GM12878 (cell line): ENCODE measurements at regions not wholly inside any gene's neighbourhood (a gene's known extent, or its start where the extent isn't known, plus 50 kb on each side); places are given as distances from the start of the nearest gene placed in this dataset.

ENCODE experiments used
- FOS ChIP-seq: IDR thresholded peaks from 3 replicates; pipeline ENCODE4 v1.6.1; 2011; ENCODE audit warnings: borderline replicate concordance; ENCODE audit not compliant: insufficient read length; ENCODE audit errors: extremely low read depth
- ZSCAN29 ChIP-seq: fragments of 450-650 bp; IDR thresholded peaks from 2 replicates; pipeline ENCODE4 v1.6.1; 2017; ENCODE audit warnings: mild to moderate bottlenecking, moderate library complexity
- TF ChIP-seq, protein P1 (sequence below): fragments of 450-650 bp; IDR thresholded peaks from 2 replicates; pipeline ENCODE4 v1.6.1; 2016; ENCODE audit warnings: mild to moderate bottlenecking
- TF ChIP-seq, protein P2 (sequence below): IDR thresholded peaks from 2 replicates; pipeline ENCODE4 v1.6.1; 2012; ENCODE audit warnings: low read length, inconsistent platforms
- TF ChIP-seq, protein P3 (sequence below): fragments of 450-650 bp; IDR thresholded peaks from 2 replicates; pipeline ENCODE4 v1.6.1; 2014; ENCODE audit warnings: mild to moderate bottlenecking
- TF ChIP-seq, protein P4 (sequence below), 3 experiments: IDR thresholded peaks in 2 of 3; conservative IDR thresholded peaks in 1 of 3; 2 replicates each; pipeline ENCODE4 v1.5.1; 2011; ENCODE audit warnings: low read depth in 3 of 3, low read length in 3 of 3, mild to moderate bottlenecking in 3 of 3, control low read depth in 2 of 3, moderate library complexity in 2 of 3, inconsistent platforms in 1 of 3, mixed read lengths in 1 of 3; ENCODE audit not compliant: control insufficient read depth in 2 of 3, insufficient read depth in 1 of 3; ENCODE audit errors: extremely low read depth in 1 of 3

DNA sequence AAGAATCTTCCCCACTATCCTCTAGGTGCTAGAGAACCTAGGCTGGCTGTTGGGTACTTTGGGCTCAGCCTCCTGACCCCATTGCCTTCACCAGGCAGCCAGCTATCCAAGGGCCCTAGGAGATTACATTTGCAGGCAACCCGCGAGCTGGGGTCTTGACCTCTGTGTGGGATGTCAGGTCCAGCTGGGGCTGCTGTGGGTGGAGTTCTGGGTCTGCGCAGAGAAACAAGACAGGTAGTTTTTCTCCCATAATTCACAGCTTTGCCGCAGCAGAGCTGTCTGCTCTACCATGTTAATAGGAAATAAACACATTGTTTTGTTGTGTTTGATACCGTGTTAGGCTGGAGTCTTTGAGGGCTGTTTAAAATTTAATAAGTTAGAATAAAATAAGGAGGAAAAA lies 142.8 kb upstream of the PLET1 start:
- TF ChIP-seq ZSCAN29: no peak
- TF ChIP-seq, protein P1, sequence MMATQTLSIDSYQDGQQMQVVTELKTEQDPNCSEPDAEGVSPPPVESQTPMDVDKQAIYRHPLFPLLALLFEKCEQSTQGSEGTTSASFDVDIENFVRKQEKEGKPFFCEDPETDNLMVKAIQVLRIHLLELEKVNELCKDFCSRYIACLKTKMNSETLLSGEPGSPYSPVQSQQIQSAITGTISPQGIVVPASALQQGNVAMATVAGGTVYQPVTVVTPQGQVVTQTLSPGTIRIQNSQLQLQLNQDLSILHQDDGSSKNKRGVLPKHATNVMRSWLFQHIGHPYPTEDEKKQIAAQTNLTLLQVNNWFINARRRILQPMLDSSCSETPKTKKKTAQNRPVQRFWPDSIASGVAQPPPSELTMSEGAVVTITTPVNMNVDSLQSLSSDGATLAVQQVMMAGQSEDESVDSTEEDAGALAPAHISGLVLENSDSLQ: no peak
- TF ChIP-seq FOS: no peak
- TF ChIP-seq, protein P2, sequence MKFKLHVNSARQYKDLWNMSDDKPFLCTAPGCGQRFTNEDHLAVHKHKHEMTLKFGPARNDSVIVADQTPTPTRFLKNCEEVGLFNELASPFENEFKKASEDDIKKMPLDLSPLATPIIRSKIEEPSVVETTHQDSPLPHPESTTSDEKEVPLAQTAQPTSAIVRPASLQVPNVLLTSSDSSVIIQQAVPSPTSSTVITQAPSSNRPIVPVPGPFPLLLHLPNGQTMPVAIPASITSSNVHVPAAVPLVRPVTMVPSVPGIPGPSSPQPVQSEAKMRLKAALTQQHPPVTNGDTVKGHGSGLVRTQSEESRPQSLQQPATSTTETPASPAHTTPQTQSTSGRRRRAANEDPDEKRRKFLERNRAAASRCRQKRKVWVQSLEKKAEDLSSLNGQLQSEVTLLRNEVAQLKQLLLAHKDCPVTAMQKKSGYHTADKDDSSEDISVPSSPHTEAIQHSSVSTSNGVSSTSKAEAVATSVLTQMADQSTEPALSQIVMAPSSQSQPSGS: no peak
- TF ChIP-seq, protein P3, sequence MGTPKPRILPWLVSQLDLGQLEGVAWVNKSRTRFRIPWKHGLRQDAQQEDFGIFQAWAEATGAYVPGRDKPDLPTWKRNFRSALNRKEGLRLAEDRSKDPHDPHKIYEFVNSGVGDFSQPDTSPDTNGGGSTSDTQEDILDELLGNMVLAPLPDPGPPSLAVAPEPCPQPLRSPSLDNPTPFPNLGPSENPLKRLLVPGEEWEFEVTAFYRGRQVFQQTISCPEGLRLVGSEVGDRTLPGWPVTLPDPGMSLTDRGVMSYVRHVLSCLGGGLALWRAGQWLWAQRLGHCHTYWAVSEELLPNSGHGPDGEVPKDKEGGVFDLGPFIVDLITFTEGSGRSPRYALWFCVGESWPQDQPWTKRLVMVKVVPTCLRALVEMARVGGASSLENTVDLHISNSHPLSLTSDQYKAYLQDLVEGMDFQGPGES: no peak
- TF ChIP-seq, protein P4, sequence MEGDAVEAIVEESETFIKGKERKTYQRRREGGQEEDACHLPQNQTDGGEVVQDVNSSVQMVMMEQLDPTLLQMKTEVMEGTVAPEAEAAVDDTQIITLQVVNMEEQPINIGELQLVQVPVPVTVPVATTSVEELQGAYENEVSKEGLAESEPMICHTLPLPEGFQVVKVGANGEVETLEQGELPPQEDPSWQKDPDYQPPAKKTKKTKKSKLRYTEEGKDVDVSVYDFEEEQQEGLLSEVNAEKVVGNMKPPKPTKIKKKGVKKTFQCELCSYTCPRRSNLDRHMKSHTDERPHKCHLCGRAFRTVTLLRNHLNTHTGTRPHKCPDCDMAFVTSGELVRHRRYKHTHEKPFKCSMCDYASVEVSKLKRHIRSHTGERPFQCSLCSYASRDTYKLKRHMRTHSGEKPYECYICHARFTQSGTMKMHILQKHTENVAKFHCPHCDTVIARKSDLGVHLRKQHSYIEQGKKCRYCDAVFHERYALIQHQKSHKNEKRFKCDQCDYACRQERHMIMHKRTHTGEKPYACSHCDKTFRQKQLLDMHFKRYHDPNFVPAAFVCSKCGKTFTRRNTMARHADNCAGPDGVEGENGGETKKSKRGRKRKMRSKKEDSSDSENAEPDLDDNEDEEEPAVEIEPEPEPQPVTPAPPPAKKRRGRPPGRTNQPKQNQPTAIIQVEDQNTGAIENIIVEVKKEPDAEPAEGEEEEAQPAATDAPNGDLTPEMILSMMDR (IDR thresholded peaks at IDR 0.05 in 2 of 3, conservative IDR thresholded peaks at IDR 0.05 in 1 of 3; ENCODE audit: control insufficient read depth in 2 of 3, extremely low read depth in 1 of 3, insufficient read depth in 1 of 3, low read depth in 3 of 3, low read length in 3 of 3): no peak
